HG03571 (cell line): ENCODE measurements at regions not wholly inside any gene's neighbourhood (a gene's known extent, or its start where the extent isn't known, plus 50 kb on each side); places are given as distances from the start of the nearest gene placed in this dataset.
"Not testable (repeated sequence)": the region's sequence is repeated elsewhere in the genome, so short reads cannot be mapped to it uniquely, and the experiment has no call there.

Experiments
- ATAC-seq: cut with Tn5 transposase; IDR thresholded peaks from one replicate; pipeline ENCODE4 v1.9.1; 2021; ENCODE audit not compliant: unreplicated experiment

DNA sequence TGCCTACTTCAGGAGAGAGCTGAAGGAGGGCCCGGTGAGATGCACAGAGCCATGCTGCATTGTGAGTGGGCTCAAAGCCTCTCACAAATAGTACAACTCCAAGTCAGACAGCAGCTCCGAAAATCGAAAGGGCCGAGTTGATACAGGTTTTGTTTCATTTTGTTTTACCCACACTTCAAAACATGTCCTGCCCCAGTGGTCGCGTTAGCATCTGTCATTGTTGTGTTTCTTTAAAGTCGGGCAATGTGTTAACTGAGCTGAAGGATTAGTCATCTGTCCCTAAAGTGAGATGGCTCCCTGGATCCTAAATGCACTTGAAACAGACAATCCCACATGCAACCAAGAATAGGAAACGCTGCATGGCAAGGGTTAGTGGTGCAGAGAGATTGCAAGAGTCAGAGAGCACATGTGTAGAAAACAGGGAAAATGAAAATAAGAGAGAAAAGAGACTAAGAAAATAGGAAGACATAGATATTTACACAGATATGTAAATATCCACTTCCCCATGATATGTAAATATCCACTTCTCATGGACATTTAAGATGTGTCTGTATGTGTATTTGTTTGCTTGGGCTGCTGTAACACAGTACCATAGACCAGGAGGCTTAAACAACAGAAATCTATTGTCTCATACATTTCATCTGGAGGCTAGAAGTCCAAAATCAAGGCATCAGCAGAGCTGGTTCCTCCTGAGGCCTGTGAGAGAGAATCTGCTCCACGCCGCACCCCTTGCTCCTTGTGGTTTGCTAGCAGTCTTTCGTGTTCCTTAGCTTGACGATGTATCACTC, 131.4 kb upstream of the RAB4A start:
- ATAC-seq: no peak

DNA sequence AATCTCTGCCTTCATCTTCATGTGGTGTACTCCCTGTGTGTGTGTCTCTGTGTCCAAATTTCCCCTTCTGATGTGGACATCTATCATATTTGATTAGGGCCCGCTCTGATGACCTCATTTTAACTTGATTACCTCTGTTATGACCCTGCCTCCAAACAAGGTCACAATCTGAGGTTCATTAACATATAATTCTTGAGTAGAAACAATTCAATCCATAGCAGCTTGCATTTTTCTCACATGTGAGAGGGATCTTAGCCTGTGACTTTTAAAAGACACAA, 130.9 kb upstream of the RAB4A start:
- no peak for ATAC-seq

DNA sequence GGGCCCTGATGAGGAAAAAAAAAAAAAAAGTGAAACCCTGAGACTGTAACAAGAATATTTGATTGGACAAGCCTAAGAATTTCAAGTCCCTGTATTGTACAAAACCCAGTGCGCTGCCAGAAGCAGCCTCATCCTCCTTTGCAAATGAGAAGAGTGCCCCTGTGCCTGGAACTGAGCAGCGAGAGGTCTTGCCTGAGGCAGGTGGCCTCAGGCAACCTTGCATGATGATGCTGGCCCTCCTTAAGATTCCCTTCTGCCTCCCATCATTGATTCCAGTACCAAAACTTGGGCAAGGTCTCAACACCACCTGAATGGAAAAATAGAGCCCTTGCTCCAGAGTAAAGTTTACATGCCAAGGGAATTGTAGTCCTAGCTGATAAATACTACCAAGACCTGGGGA, 129.6 kb upstream of the RAB4A start:
- no peak for ATAC-seq

DNA sequence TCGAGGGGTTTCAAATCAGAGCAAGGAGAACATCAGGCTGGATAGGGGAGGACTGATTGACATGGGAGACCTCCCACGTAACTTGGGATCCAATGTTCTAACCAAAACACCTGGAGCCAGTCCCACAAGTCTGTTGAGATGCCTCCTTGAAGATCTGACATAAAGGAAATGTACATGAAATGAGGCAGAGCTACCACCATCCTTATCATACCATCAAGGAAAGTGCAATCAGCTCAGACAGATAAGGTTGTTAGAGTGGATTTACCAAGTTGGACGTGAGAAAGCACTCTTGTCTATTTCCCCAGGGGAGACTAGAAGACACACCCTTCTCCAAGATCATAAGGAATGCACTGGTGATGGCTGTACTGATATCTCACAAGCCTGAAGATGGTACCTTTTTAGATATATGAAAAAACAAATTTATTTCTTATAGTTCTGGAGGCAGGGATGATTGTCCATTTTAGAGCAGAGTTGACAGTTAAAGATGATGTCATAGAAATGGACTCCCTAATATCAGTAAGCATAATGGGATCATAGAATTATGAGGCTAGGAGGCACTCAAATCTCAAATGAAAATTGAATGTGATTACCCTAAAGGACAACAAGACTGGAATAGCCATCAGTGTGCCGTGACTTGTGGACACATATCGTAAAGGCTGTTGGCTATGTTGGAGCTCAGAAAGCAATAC, 129.1 kb upstream of the RAB4A start:
- ATAC-seq: no peak

DNA sequence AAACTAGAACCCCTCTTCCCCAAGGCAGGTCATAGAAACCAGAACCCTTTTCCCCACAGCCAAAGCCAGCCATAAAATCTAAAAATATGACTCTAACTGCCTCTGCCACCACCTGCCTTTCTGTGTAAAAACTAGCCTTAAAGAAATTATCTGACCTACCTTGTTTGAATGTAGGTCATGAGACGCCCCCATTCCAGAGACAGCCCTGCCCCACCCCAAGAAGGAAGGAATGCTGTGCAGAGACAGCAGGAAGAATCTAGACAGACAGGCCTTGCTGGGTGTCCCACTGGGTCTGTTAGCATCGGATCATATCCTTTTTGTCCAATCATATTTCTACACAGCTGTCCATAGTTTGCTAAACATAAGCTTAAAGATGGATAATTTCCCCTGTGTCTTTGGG, 128.4 kb upstream of the RAB4A start:
- ATAC-seq: no peak

DNA sequence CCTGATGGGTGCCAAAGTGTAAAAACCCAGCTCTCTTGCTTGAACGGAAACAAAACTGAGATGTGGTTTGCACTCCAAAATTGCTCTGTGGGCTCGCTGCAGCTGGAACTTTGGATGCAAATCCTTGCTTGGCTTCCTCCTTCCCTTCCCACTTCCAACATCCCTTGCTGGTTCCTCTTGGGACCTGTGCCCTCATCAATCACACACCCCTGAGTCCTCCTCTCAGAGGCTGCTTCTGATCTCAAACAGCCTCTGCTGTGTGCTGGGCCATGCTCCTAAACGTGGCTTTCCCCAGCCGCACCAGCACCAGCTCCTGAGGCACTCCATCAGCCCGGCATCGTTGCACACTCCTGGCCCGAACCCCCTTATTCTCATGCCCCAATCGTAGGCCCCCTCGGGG, 124.3 kb upstream of the RAB4A start:
- no peak for ATAC-seq

DNA sequence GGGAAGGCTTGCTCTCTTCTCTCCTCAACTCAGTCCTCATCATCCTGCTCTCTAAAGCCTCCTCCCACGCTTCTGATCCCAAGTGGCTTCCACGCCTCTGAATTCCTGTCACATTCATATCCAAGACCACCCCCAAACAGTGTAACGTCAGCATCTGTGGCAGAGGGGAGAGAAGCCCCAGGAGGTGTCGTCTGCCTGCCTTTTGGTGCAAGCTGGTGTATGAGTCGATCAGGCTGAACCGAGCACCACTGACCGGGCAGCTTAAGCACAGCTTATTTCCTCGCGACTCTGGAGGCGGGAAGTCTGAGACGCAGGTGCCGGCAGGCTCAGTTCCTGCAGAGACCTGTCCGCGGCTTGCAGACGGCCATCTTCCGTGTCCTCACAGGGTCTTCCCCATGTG, 123.8 kb upstream of the RAB4A start:
- no peak for ATAC-seq

DNA sequence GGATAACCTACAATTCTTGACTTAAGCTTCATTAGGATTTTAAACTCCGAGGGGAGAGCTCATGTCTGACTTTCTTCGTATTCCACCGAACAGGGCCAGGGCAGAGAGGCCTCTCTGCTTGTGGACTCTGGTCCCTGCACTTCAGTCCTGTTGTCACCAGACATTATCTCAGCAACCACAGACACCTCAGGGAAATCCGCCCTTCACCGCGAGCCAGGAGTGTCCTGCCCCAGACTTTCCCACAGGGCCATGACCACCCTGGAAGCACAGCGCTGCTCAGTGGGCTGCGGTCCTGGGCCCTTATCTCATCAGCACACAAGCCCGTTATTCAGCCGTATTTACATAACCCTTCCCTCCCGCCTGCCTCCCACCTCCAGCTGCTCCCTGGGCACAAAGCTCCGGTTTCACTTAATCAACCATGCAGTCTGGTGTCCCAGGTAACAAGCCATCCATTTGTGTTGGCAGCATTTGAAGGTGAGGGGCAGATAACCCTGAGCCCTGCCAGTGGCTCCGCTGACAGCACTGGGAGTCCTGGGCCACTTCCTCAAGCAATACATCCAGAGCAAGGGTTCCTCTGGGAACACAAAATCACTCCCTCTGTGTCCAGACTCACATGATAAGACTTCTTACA, 122.8 kb upstream of the RAB4A start:
- ATAC-seq: no peak

DNA sequence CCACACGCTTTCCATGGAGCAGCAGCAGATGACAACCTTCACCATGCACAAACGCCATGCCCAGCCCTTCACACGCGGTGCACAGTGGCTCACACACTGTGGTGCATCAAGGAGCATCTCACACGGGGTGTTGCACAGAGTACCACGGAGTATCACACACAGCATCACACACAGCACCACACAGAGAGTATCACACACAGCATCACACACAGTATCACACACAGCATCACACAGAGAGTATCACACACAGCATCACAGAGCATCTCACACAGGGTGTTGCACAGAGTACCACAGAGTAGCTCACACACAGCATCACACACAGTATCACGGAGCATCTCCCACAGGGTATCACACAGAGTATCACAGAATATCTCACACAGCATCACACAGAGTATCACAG, 122.2 kb upstream of the RAB4A start:
- no peak for ATAC-seq

DNA sequence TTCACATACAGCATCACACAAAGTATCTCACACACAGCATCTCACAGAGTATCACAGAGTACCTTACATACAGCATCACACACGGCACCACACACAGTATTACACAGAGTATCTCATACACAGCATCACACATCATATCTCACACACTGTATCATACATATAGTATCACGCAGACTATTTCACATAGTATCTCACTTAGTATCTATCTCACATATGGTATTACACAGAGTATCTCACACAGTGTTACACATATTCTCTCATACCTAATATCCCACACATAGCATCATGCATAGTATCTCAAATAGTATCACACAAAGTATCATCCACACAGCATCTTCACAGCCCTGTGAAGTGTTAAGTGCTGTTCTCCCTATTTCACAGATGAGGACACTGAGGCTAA, 121.5 kb upstream of the RAB4A start:
- no peak for ATAC-seq

DNA sequence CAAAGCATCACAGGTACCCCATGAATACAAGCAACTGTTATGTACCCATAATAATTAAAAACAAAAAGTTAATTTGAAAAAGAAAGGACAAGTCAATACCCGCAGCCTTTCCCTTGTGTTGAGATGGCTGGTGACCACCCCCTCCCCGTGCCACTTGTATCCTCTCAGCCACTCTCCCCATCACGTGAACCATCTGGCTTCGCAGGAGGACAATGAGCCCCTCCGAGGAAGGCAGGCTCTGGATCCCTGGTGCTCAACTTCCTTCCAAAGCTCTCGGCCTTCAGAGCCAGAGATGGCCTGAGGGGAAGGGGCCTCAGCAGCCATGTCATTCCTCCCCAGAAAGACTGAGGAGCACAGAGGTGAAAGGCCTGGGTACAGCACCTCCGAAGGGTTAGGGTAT, 120.4 kb upstream of the RAB4A start:
- ATAC-seq: no peak

DNA sequence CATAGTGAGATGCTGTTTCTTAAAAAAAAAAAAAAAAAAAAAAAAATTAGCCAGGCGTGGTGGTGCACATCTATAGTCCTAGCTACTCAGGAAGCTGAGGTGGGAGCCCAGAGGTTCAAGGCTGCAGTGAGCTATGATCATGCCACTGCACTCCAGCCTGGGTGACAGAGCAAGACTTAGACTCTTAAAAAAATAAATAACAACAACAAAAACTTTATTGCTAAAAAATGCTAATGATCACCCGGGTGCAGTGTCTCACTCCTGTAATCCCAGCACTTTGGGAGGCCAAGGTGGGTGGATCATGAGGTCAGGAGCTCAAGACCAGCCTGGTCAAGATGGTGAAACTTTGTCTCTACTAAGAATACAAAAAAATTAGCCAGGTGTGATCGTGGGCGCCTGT, 119.5 kb upstream of the RAB4A start:
- ATAC-seq: not testable (repeated sequence)

DNA sequence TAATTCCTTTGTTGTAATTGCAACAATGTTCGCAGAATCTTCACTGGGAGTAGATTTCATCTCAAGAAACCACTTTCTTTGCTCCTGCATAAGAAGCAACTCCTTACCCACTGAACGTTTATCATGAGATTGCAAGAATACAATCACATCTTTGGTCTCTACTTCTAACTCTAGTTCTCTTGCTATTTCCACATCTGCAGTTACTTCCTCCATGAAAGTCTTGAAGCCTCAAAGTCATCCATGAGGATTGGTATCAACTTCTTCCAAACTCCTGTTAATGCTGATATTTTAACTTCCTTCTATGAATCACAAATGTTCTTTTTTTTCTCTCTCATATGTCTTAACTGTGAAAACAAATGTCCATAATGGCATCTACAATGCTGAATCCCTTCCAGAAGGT, 118.6 kb upstream of the RAB4A start:
- ATAC-seq: no peak

DNA sequence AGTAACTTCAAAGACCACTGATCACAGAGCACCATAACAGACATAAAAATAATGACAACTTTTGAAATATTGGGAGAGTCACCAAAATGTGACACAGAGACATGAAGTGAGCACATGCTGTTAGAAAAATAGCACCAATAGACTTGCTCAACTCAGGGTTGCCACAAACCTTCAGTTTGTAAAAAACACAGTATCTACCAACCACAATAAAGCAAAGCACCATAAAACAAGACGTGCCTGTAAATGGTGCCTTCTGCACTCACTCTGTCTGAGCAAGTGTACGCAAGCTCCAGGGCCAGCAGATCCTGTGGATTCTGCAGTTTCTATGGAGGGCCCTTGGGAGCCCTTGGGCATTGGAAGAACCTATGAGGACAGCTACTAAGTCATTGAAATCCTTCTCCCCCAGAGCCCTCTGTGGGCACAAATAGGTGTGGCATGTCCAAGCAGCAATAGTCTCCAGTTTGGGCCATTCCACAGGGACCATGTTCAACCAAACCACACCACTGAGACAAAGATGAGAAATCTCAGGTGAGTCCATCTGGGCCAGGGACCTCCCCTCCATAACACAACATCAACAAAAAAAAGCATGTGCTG, 116.9 kb upstream of the RAB4A start:
- no peak for ATAC-seq

DNA sequence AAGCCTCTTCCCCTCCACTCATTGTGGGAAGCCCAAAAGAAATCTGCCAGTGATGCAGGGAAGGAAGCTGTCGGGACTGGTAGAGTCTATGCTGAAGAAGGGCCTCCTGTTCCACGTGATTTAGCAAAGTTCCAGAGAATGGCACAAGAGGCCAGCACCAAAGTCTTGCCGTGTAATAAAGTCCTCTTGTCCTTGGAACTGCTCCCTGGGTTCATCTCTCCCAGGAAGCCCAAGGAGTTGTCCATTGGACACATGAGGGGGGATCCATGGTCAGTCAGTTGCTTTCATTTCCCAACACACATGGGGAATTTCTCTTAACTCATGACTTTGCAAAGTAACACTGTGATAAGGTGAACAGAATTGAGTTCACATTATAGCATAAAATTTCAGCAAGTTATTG, 116.1 kb upstream of the RAB4A start:
- ATAC-seq: no peak

DNA sequence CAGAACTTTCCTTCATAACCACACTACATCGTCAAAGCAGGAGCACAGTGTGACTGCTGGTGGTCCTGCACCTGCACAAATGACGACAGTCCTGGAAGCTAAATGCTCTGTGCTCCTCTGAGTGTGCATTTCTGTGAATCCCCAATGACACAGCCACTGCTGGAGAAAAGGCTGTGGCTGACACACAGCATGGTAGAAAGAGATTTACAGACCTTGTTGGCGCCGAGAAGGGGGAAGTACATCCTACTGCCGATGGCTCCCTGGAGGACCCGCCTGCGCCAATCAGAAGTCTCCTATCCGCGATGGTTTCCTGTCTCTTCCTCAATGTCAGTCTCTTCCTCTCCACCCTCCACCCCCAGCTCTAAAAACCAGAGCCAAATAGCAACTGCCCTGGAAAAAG, 115.4 kb upstream of the RAB4A start:
- ATAC-seq: no peak

DNA sequence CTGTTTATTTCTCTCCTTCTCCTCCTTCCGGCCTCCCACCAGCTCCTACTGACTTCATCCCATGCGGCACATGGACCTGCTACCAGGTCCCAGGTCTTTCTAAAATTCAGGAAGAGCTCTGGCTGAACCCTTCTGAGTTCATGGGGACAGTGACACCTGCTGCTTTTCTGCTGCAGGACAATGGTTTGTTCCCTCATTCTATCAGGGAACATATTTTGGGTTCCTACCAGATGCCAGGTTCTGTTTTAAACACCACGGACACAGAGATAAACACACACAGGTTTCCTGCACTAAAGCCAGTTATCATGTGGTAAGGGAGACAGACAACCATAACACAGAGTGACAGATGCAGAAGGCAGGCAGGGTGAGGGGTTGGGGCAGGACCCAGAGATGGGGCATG, 114.0 kb upstream of the RAB4A start:
- ATAC-seq: no peak

DNA sequence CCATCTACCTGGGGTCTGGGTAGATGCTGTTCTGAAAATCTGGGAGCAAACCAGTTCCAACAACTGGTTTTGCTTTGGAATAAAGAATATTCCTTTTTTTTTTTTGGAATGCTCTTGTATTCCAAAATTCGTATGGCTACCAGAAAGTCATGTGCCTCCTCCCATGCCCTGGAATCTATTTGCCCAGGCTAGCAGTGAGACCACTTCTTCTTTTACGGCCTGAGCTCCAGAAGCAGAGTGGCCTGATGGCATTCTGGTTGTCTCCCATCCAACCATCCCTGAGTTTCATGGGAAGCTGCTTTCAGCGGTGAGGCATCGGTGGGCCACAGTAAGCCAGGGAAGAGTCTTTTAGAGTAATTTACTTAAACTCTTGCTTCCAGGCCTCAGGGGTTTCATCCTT, 113.4 kb upstream of the RAB4A start:
- ATAC-seq: no peak

DNA sequence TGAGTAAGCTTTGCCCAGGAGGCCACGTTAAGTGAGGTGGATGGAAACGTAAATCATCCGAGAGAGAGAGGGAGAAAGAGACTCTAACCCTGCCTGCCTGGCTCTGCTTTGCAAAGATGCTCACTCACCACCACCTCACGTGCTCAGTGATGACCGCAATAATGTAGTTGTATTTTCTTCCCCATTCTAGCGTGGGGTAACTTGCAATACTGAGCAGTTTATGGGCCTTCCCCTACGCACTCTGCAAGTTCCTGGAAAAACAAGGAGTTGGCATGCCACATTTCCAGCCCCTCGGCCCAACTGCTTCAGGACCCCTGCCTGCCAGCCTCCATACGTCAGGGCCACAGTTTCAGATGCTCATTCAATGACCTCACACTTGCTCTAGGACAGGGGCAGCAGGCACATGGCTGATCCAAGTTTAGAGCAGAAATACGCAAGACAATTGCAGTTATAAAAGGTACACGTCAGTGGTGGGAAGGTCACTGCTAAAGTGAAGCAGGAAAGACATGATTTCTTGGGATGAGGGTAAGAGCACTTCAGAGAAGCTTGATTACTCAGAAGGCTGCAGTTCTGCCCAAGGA, 112.5 kb upstream of the RAB4A start:
- no peak for ATAC-seq

DNA sequence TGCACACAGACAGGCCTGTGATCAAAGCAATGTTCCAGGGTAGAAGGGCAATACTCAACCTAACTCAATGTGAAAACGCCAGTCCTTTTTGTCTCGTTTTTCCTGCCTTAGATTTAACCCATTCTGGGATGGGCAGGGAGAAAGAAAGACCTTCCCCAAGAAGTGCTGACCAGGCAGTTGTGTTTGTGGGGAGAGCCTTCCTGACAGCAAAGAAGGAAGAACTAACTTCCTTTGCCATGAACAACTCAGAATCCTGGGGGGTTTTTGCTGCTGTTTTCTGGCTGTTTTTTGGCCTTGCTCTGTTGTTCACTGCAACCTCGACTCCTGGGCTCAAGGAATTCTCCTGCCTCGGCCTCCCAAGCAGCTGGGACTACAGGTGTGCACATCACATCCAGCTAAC, 112.0 kb upstream of the RAB4A start:
- no peak for ATAC-seq

DNA sequence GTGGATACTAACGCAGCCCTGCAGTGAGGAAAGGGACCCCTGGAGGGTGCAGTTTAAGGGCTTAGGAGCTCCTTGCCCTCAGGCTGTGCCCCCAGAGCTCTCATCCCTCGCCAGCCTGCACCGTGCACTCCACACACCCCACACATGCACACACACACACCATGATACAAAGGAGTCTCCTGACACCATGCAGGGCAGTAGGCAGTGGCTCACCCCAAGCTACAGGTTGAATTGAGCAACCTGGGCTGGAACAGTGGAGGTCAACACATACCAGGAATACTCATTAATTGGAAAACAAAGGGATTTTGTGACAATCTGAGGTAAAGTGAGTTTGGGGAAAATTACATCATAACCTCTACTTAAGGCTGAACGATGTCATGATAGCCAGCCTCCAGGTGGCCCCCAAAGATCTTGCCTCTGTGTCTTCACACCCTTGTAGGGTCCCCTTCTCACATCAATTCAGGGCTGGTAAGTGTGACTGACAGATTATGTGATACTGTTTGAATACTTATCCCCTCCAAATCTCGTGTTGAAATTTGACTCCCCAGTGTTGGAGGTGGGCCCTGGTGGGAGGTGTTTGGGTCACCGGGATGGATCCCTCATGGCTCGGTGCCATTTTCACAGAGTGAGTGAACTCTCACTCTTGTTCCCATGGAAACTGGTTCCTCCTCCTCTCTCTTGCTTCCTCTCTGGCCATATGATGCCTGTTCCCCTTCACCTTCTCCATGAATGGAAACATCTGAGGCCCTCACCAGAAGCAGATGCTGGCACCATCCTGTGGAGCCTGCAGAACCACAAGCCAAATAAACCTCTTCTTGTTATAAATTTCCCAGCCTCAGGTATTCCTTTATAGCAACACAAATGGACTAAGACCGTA, 111.0 kb upstream of the RAB4A start:
- ATAC-seq: no peak
